NCI-H2081 treated with DMSO at 0.1 percent for 48 hours (cell line): ENCODE measurements at regions not wholly inside any gene's neighbourhood (a gene's known extent, or its start where the extent isn't known, plus 50 kb on each side); places are given as distances from the start of the nearest gene placed in this dataset.
A peak's percentile ranks its signal among the peaks of the same experiment; 100 is the strongest.

Source experiments
- DNase-seq: peaks from one replicate; lab custom pipeline; 2025; lab: John Stamatoyannopoulos, UW

GRCh38 chr2:220646424-220646823 is 925.7 kb downstream of the EPHA4 start:
- DNase-seq = no peak

DNA sequence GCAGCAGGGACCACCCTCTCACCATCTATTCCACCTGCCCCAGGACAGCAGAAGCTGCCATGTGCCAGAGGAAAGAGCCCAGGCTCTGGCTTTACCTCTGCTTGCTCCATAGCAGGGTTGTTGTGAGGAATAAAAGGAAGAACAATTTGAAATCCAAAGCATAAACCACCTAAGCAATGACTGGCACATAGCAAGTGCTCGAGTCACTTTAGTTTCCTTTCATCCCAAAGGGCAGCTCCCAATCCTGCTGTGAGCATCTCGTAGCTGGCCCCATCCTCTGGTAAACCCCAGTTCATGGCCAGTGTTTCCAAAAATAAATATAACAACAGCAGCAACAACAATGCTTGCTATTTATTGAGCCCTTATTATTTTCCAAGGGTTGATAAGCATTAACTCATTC is 923.5 kb downstream of the EPHA4 start:
- DNase-seq = no peak

DNA sequence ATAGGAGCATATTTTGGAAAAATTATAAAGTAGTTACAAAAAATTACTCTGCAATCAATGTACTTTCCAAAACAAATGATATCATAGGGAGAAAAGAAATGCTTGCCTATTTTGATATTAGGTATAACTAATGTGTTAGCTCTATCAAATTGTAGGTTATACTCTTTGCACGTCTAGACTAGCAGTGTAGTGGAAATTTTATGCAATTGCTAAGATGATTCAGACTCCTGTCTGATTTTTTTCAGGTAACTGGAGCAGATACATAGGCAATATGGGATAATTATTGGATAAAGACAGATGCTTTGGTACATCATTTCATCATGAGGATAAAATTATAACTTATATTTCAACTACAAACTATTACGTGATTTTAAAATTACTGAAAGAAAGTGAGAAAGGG is 918.3 kb downstream of the EPHA4 start:
- no peak for DNase-seq

- no peak for DNase-seq
Measured at GRCh38 chr2:220654322-220654721, 917.8 kb downstream of the EPHA4 start.

- no peak for DNase-seq
Measured at GRCh38 chr2:220660277-220661145, 911.6 kb downstream of the EPHA4 start.

- no peak for DNase-seq
Measured at GRCh38 chr2:220662431-220662830, 909.7 kb downstream of the EPHA4 start.

DNA sequence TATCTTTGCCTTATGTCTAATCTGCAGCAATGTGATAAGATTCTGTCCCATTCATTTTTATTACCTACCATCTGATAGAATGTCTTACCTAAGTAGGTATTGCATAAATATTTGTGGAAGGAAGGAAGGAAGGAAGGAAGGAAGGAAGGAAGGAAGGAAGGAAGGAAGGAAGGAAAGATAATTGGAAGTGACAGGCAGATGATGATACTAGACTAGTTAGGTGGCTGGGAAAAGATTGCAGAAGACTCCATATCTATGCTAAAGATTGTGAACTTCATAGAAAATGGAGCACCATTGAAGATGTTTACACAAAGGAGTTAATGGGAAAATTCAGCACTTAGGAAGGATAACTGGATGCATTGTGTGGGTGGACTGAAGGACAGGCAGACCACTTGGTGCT is 909.0 kb downstream of the EPHA4 start:
- no peak for DNase-seq

DNA sequence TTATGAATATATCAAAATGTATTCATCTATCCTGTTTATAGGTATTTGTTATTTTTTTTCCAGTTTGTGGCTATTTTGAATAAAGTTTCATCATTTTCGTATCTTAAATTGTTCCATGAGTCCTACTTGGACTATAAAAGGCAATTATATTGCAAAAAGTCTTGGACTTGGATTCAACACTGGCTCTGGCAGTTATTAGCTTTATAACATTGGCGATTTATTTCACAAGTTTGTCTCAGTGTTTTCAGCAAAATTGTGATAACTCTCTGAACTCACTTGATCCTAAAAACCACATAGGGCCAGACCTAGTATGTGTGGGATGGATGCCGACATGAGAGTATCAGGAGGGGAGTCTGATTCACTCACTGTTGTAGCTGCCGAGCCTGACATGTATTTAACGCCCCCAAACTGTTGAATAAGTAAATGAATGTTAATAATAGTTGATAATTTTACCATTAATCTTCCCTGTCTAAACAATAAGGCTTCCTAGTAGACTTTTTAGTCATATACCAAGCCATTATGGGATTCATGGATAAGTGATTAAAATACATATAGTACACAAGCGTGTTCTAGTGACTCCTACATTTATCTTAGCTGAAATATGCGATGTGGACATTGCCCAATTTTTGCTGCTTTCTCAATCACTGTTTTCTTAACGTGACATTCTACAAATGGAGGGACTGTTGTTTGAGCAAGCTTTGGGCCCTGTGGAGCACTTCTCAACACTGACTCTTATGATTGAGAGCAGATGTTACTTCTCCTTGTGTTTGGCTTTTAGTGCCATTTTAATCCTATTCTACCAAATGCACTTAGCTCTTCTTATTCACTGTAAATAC is 907.6 kb downstream of the EPHA4 start:
- DNase-seq = no peak

DNA sequence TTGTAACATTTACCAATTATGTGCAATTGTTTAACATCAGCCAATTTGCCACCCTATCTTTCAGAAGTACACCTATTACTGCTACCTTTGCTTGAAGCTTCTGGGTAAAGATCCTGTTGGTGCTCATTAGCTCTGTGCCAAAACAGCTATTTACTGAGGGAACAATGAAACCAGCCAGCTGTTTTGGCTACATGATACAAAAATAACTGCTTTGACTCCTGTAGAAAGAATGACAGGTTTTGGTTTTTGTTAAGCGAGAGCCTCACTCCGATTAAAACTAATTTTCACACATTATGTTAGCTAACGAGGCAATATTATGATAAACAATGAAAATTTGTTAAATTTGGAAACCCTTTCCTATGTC is 907.0 kb downstream of the EPHA4 start:
- peak; percentile 36 for DNase-seq

DNA sequence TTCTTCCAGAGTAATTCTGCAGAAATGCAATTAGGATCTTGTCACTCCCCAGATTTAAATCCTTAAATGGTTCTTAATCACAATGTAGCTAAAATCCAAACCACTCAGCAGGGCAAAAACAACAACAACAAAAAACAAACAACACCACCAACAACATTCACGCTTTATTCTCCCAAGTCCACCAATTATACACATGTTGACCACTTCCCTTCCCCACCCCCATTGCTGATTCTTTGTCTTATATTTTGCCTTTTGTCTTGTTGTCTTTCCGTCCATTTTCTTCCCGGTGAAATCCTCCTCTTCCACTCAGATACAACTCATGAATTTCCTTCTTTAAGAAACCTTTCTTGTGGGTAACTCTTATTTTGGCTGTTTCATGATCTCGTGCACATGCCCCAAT is 902.8 kb downstream of the EPHA4 start:
- no peak for DNase-seq

DNA sequence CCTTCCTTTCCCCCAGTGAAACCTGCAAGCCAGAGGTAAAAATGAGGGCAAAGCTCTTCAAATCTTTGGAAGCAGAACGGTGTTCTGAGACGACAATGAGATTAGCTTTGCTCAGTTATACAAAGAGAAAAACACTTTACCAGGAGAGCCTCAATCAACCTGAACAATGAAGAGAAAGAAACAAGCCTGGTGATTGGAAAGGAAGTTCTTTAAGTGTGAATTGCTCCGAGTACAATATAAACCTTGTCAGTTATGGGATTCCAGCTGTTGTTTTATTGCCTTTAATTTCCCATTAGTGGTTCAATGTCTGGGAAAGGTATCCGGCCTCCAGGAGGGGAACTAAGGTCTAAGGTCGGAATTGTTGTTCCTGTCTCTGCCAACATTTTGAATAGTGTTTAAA is 901.6 kb downstream of the EPHA4 start:
- DNase-seq = peak; percentile 47

- DNase-seq = no peak
Measured at GRCh38 chr2:220673151-220673874, 898.8 kb downstream of the EPHA4 start.

- DNase-seq = no peak
Measured at GRCh38 chr2:220674033-220674432, 898.1 kb downstream of the EPHA4 start.

DNA sequence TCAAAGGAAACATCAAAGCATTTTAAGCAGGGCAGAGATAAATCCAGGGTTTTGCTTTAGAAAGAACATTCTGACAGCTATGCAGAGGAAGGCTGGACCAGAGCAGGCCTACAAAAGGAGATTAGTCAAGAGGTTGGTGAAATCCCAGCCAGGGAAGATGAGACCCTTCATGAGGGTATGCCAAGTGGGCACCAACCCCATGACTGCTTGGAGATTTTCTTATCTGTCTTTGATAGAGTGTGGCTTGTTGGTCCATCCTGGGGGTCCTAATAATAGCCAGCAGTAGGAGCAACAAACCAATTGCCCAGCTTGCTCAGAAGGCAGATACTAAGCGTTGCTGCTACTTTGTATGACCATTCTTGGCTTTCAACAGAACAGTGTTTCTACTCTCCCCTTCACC is 895.4 kb downstream of the EPHA4 start:
- no peak for DNase-seq

GRCh38 chr2:220678943-220679342 is 893.2 kb downstream of the EPHA4 start:
- DNase-seq = no peak

DNA sequence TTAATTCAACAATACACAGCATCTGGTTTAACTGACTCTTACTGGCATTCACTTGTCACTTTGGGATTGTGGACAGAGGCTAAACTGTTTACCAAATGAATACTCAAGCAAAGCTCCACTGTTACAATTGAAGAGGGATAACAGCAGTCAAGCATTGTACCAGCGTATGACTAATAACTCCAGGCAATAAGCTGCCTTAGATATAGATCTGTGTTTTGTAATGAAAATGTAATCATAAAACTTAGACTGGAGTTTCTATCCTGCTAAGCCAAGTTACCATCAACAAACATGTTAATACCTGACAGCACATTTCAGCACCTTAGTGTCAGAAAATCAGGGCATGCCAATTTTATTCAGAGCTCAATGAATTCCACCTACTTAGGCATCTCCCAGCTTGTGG is 889.5 kb downstream of the EPHA4 start:
- no peak for DNase-seq

DNA sequence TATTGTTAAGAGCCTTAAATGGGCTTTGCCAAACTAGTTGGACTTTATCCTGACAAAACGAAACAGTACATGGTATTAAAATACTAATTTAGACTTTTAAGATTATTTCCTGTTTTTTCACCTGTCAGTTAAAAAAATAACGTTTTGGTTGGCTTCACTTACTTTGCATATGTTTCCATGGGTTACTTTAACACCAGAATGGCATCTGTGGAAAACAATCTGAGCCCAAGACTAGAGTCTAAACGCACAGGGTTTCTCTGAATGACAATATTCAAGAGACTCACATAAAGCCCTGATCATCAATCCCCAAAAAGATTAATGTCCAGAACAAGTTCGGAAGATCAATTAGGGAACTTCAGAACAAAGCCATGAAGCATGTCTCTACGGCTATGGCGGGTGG is 888.0 kb downstream of the EPHA4 start:
- no peak for DNase-seq

- DNase-seq = no peak
Measured at GRCh38 chr2:220687231-220687843, 884.8 kb downstream of the EPHA4 start.

DNA sequence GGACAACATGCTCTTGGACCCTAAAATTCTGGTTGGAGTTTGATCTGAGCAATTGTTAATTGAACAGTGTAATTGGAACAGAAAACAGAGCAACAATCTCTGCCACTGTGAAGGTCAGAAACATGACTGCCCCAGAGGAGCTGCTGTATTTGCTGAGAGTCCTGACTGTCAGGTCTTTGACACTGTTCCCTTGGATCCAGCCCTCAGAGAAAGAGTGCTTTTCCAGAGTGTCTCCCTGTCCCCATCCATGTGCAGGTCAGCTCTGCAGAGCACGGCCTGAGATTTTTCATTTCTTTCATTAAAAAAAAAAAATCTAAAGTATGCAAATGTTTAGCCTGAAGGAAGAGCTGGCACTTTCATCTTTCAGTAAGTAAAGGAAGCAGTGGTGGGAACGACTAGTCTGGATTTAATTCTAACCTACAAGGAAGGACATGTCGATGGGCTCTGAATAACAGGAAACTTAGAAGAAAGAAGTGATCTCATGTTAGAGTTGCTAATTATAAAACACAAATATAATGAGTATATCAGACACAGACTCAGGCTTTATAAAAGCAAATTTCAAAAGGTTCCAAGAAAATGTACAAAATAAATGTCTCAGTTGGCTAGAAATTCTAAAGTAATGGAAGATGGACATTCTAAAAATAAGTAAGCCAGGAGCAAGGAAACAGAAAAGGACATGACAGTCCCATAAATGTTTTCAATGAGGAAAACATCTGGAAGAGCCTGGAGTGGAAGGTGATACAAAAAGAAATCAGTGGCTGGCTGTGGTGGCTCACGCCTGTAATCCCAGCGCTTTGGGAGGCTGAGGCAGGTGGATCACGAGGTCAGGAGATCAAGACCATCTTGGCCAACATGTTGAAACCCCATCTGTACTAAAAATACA is 876.5 kb downstream of the EPHA4 start:
- DNase-seq = no peak

- DNase-seq = no peak
Measured at GRCh38 chr2:220696280-220696669, 875.8 kb downstream of the EPHA4 start.

DNA sequence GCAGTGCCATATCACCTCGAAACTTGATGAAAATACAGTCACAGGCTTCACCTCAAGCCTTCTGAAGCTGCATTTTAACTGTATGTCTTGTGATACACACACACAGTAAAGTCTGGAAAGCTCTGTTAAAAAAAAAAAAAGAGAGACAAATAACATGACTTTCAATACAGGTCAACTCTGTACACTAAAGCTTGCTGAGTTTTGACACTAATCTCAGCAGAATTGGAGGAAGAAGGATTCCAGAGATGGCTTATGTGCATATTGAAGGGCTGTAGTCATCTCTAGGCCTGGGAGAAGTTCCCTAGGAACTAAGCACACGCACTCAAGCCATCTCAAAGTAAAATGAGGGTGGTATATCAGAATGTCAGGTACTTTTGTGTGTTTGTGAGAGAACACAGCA is 875.1 kb downstream of the EPHA4 start:
- no peak for DNase-seq
